Brain microvascular endothelial cell (primary cell): ENCODE measurements at regions not wholly inside any gene's neighbourhood (a gene's known extent, or its start where the extent isn't known, plus 50 kb on each side); places are given as distances from the start of the nearest gene placed in this dataset.

Experiments
- DNase-seq: peaks from one replicate; pipeline ENCODE4 v3.0.0-alpha.2; 2020
- H3K27ac ChIP-seq: fragments of 250-450 bp; sonication (Bioruptor Pico); 2 replicates; pipeline ENCODE4 v1.5.1; 2020; ENCODE audit warnings: mild to moderate bottlenecking, moderate library complexity
- H3K27me3 ChIP-seq: fragments of 250-450 bp; sonication (Bioruptor Pico); replicated peaks from 2 replicates; pipeline ENCODE4 v1.5.1; 2020; ENCODE audit warnings: mild to moderate bottlenecking
- H3K36me3 ChIP-seq: fragments of 250-450 bp; sonication (Bioruptor Pico); replicated peaks from 2 replicates; pipeline ENCODE4 v1.5.1; 2020; ENCODE audit warnings: mild to moderate bottlenecking
- H3K4me3 ChIP-seq: 2 replicates; pipeline ENCODE4 v1.5.1; 2011; ENCODE audit warnings: low read depth, mild to moderate bottlenecking, control low read depth, low read length, moderate library complexity
- CTCF ChIP-seq: IDR thresholded peaks from 2 replicates; pipeline ENCODE4 v1.5.1; 2011; ENCODE audit warnings: low read depth, mild to moderate bottlenecking, moderate library complexity, low read length, control low read depth, inconsistent platforms; ENCODE audit errors: missing control alignments
- in situ Hi-C: cut with HindIII; loops from 2 replicates; pipeline ENCODE4 v1.10.0; 2017; ENCODE audit warnings: low sequenced_read_pairs, low pct_ligation_motif_present

- Histone ChIP-seq H3K27ac (no peak overlapping the region), H3K4me3 (no peak overlapping the region), H3K27me3 (no peaks in the 10 kb centered on the region), H3K36me3 (no peaks in the 10 kb centered on the region)
- no peak for TF ChIP-seq CTCF
- DNase-seq: no peak
- in situ Hi-C loops: no loop called here
These were observed 124.3 kb downstream of the BUD13 start for GRCh38 chr11:116648247-116649174.

GRCh38 chr11:116647305-116648080 is 125.3 kb downstream of the BUD13 start:
- in situ Hi-C loops: no loop called here
- H3K4me3 ChIP-seq: no peak overlapping the region

GRCh38 chr11:116646191-116646590 is 126.6 kb downstream of the BUD13 start:
- Histone ChIP-seq H3K4me3 (no peak overlapping the region), H3K27ac (no peak overlapping the region), H3K36me3 (no peaks in the 10 kb centered on the region), H3K27me3 (no peaks in the 10 kb centered on the region)
- in situ Hi-C loops: no loop called here
- no peak for DNase-seq
- no peak for TF ChIP-seq CTCF

More at GRCh38 chr11:116647305-116648080, 125.3 kb downstream of the BUD13 start:
- Histone ChIP-seq H3K27ac (no peak overlapping the region), H3K27me3 (no peaks in the 10 kb centered on the region), H3K36me3 (no peaks in the 10 kb centered on the region)
- no peak for DNase-seq
- TF ChIP-seq CTCF: no peak

- Histone ChIP-seq H3K27me3 (no peaks in the 10 kb centered on the region), H3K27ac (no peak overlapping the region), H3K4me3 (no peak overlapping the region), H3K36me3 (no peaks in the 10 kb centered on the region)
- in situ Hi-C loops: no loop called here
- no peak for DNase-seq
- TF ChIP-seq CTCF: no peak
These were observed 127.9 kb downstream of the BUD13 start for GRCh38 chr11:116644941-116645305.

- no peaks in the 10 kb centered on the region for H3K27me3 ChIP-seq
- TF ChIP-seq CTCF: no peak
- in situ Hi-C loops: no loop called here
- no peak for DNase-seq
- no peaks in the 10 kb centered on the region for H3K36me3 ChIP-seq
- H3K27ac ChIP-seq: no peak overlapping the region
- no peak overlapping the region for H3K4me3 ChIP-seq
These were observed 128.4 kb downstream of the BUD13 start for GRCh38 chr11:116644201-116644940.
